NCI-H774 (cell line): ENCODE measurements at regions not wholly inside any gene's neighbourhood (a gene's known extent, or its start where the extent isn't known, plus 50 kb on each side); places are given as distances from the start of the nearest gene placed in this dataset.
"Not testable (repeated sequence)": the region's sequence is repeated elsewhere in the genome, so short reads cannot be mapped to it uniquely, and the experiment has no call there.

Experiments
- DNase-seq: peaks from one replicate; lab custom pipeline; 2025; lab: John Stamatoyannopoulos, UW

DNA sequence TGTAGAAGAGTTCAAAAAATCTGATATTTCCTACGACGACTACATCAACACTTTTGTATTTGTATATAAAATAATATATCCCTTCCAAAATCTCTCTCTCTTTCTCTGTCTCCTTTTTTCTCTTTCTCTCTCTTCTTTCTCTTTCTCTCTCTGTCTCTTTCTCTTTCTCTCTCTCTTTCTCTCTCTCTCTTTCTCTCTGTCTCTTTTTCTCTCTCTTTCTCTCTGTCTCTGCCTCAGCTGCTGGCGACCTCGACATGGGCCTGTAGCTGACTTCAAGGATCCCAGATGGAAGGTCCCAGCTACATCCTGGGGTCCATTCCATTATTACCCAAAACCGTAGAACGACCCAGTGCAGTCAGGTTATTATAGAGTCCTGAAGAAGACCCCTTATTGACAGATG is 90.0 kb downstream of the CD24 start:
- no peak for DNase-seq

- DNase-seq = peak; percentile 15
These were observed 90.7 kb downstream of the CD24 start for GRCh38 chr6:106883808-106884262.

GRCh38 chr6:106882601-106883518 is 91.7 kb downstream of the CD24 start:
- DNase-seq = no peak

DNA sequence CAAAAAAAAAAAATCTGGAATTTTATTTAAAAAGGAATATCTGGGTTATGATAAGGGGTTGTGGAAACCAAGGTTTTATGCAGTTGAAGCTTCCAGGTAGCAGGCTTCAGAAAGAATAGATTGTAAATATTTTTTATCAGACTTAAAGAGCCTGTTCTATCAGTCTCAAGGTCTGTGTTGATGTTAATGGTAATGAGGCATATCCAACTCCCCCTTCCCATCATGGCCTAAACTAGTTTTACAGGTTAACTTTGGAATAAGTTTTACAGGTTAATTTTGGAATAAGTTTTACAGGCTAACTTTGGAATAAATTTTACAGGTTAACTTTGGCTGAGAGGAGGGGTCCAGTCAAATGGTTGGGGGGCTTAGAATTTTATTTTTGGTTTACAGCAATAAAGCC is 92.4 kb downstream of the CD24 start:
- DNase-seq = no peak

- DNase-seq = no peak
These were observed 93.6 kb downstream of the CD24 start for GRCh38 chr6:106880952-106881351.

DNA sequence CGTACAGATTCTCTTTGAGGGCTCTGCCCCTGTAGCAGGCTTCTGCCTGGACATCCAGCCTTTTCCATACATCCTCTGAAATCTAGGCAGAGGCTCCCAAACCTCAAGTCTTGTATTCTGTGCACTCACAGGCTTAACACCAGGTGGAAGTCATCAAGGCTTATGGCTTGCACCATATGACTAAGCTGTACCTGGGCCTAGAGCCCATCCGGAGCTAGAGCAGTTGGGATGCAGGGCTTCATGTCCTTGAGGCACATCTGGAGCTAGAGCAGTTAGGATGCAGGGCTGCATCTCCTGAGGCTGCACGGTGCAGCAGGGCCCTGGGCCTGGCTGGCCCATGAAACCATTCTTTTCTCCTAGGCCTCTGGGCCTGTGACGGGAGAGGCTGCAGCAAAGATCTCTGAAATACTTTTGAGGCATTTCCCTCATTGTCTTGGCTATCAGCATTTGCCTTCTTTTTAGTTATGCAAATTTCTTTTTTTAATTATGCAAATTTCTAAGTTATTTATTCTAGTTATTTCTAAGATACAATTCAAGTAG is 98.7 kb downstream of the CD24 start:
- no peak for DNase-seq

DNA sequence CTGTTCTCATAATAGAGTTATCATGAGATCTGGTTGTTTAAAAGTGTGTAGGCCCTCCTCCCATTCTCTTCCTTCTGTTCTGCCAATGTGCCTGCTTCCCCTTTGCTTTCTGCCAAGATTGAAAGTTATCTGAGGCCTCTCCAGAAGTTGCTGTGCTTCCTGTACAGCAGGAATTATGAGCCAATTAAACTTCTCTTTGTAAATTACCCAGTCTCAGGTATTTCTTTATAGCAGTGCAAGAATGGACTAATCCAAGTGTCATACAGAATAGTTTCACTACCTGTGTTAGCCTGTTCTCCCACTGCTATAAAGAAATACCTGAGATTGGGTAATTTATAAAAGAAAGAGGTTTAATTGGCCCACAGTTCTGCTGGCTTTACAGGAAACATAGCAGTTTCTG is 100.0 kb downstream of the CD24 start:
- DNase-seq = no peak

DNA sequence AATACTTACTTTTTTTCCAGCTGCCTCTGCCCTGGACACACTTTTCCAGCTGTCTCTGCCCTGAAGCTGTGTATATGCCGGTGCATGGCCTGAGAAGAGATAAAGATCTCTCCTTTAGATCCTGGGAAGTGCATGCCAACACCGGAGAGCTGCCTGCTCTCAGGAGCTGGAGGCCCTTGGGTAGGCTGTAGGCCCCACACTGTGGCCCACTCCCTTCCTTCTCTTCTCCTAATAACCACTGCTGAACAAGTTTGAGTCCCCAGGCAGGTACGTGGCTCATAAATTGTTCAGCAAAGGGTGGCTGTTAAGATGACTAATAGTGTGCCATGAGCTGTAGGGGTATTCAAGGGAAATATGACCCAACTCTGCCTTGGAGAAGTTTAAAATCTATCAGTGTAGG is 102.5 kb downstream of the CD24 start:
- DNase-seq = no peak

- no peak for DNase-seq
These were observed 103.5 kb downstream of the CD24 start for GRCh38 chr6:106870824-106871717.

DNA sequence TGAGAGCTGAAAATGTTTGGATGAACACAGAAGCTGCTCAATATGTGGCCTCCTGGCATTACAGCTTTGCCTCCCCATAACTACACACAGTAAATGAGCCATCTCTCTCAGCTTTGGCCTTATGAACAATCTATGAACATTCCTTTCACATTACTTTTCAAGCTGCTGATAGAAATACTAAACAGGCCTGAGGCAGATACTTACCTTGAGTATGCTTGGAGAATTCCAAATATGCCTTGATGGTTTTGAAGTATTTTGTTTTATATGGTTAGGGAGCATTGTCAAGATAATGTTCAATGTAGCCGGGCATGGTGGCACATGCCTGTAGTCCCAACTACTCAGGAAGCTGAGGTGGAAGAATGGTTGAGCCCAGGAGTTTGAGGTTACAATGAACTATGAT is 104.5 kb downstream of the CD24 start:
- no peak for DNase-seq

- DNase-seq = no peak
These were observed 105.3 kb downstream of the CD24 start for GRCh38 chr6:106869203-106869602.

- no peak for DNase-seq
These were observed 107.5 kb downstream of the CD24 start for GRCh38 chr6:106866875-106867658.

GRCh38 chr6:106862858-106863257 is 111.7 kb downstream of the CD24 start:
- no peak for DNase-seq

DNA sequence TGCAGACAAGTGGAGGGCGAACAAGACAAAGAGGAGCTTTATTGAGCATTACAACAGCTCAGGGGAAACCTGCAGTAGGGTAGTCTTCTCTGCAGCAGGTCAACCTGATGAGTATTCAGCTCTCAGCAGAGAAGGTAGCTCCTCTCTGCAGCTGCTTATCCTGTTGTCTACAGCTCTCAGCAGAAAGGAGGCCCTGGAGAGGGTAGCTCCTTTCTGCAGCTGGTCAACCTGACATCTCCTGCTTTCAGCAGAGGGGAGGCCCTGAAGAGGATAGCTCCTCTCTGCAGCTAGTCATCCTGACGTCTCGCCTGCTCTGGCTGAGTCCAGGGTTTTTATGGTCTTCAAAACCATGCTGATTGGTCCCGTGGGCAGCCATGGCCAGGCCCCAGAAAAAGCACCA is 113.6 kb downstream of the CD24 start:
- DNase-seq = no peak

- DNase-seq = no peak
These were observed 115.9 kb downstream of the CD24 start for GRCh38 chr6:106858653-106859092.

DNA sequence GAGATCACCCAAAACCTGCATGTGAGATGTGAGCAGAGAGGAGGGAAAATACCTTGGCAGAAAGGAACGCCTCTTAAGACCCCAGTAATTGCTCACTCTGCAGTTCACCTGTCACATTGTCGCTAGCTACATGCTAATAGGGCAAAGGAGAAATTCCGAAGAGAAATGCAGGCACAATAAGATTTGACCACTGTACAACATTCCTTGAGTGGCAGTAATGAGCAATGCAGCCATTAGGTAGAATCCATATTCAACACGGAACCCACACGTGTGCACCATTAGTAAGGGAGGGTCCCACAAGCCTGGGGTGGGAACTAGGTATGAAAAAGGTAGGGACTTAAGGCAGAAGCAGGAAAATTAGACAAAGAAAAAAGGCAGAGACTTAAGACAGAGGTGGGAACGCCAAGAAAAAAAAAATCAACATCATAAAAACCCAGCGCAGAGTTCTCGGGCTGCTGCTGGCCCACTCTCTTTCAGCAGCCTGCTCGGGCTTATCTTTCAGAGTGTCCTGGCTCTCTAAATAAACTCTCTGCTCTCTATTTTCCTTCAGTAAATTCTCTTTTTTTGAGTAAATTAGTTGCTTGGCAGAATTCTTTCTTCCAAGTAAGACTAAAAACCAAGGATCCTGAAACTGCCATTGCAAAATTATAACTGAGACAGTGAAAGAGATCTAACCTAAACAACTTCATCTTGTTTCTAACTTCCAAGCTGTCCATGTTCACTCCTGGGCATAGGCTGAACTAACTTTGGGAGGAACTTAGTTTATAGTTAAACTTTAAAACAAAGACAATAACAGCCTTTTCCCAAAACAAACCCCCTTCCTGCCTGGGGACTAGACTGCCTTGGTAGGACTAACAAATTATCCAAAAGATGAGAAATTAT is 116.5 kb downstream of the CD24 start:
- DNase-seq = no peak

DNA sequence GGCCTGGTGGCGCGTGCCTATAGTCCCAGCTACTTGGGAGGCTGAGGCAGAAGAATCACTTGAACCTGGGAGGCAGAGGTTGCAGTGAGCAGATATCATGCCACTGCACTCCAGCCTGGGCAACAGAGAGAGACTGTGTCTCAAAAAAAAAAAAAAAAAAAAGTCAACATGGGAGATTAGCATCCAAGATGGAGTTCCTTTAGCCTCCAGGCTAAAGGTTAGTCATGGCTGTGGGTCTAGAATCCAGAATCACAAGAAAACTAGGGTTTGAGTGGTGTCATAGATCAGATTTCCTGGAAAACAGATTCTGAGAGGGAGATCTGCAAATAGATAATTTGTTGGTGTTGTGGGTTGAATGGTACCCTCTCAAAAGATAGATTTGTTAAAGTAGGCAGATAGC is 117.2 kb downstream of the CD24 start:
- not testable (repeated sequence) for DNase-seq

DNA sequence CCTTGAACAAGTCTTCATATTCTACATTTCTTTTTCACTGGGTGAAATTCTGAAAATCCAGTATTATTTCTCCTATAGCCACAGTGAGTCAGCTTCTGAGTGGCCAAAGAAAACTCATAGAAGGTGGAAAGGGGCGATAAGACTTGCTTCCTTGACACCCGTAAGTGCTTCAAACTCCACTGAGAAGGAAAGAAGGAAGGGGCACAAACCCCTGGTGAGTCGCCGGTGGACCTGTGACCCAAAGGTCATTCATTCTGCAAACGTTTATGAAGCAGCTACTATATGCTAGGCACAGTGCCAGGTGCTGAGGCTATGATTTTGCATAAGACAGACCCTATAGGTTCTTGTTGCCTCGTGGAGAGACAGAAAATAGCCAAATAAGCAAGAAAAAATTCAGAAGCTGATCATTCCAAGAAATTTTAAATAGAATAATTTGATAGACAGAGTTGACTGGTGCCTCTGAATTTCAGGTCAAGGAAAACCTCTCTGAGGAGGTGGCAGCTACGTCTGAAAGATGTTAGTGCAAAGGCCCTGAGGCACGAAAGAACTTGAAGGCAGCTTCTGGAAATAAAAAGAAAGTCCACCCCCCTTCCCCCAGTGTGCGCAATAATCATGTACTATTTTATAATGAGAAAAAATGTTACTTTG is 118.2 kb downstream of the CD24 start:
- no peak for DNase-seq

DNA sequence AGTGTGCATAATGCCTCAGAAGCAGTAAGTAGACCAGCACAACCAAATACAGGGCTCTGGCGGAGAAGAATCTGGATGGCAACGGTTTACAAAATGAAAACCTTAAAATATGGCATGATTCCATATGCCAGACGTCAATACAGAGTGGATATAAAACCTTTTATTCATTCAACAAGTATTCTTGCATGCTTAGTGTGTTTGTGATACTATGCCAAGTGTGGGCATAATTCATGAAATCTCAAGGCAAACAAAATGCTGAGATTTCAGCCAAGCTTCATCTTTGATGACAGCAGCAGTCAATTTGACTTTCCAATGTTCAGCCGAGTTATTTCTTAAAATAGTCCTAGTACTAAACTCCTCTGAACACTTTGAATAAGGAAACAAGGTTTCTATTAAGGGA is 119.4 kb downstream of the CD24 start:
- DNase-seq = no peak

DNA sequence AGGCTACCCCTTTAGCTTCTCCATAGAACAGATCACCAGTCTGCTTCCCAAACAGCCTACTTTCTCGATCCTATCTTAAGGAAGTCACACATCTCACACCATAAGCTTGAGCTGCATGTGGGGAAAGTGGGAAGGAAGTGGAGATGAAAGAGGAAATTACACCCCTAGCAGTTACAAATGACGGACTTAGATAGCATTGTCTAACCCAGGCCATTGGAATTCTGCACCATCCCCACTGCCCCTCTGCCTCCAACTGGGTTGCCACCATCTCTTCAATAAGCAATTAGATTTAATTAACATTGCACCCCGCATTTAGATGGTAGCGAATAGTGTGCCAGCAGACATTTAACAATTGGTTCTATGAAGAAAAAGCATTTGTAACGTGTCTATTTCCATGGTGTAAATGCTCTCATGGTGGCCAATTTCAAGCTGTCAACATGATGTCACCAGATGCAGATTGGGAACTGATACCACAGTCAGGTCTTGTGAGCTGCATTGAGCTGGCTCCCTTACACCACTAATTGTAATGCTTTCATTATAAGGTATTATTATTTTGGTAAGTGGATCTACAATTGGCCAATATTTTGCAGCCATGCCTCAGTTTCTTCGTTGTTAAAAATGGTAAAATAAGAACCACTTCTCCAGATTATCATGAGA is 124.7 kb downstream of the CD24 start:
- DNase-seq = no peak
